ENCODE measurements at regions not wholly inside any gene's neighbourhood (a gene's known extent, or its start where the extent isn't known, plus 50 kb on each side); places are given as distances from the start of the nearest gene placed in this dataset.

DNA sequence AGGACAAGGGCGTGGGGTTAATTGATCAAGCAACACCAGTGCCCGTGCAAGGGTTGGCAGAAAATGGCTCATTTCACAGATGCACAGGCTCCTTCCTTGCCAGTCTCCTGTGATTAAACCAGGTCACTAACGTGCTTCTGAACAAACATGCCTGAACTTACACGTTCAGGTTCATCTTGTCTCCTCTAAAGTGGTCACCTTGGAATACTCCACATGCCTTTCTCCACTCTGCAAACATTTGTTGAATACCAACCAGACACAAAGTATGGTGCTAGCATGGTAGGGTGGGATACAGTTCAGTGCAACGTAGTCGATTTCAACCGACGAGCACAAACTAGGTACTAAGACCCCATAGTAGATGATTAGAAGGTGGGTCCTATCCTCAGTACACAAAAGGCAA, 72.6 kb upstream of the PTPRT start:
- TF ChIP-seq, protein P1, sequence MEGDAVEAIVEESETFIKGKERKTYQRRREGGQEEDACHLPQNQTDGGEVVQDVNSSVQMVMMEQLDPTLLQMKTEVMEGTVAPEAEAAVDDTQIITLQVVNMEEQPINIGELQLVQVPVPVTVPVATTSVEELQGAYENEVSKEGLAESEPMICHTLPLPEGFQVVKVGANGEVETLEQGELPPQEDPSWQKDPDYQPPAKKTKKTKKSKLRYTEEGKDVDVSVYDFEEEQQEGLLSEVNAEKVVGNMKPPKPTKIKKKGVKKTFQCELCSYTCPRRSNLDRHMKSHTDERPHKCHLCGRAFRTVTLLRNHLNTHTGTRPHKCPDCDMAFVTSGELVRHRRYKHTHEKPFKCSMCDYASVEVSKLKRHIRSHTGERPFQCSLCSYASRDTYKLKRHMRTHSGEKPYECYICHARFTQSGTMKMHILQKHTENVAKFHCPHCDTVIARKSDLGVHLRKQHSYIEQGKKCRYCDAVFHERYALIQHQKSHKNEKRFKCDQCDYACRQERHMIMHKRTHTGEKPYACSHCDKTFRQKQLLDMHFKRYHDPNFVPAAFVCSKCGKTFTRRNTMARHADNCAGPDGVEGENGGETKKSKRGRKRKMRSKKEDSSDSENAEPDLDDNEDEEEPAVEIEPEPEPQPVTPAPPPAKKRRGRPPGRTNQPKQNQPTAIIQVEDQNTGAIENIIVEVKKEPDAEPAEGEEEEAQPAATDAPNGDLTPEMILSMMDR (IDR thresholded peaks at IDR 0.05; ENCODE audit: low read depth, low read length), result no peak
- DNase-seq (ENCODE audit: low read depth in 2 of 2), result no peak

DNA sequence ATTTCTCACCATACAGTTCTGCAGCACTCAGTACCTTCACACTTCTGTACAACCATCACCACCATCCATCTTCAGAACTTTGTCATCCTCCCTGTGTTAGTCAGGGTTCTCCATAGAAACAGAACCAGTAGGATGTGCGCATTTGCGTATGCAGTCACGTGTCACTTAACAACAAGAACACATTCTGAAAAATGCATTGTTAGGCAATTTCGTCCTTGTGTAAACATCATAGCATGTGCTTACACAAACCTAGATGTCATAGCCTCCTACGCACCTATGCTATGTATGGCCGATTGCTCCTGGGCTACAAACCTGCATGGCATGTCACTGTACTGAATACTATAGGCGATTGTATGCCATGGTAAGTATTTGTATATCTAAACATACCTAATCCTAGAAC, 66.2 kb upstream of the PTPRT start:
- TF ChIP-seq, protein P1 (IDR thresholded peaks at IDR 0.05; ENCODE audit: low read depth, low read length), result no peak
- no peak for DNase-seq (ENCODE audit: low read depth in 2 of 2)

More for the DNA sequence above, 72.6 kb upstream of the PTPRT start:
- H3K4me3 ChIP-seq (replicated peaks in 1 of 2; ENCODE audit: low read depth in 2 of 2, low read length in 2 of 2), result no peak overlapping the region

DNA sequence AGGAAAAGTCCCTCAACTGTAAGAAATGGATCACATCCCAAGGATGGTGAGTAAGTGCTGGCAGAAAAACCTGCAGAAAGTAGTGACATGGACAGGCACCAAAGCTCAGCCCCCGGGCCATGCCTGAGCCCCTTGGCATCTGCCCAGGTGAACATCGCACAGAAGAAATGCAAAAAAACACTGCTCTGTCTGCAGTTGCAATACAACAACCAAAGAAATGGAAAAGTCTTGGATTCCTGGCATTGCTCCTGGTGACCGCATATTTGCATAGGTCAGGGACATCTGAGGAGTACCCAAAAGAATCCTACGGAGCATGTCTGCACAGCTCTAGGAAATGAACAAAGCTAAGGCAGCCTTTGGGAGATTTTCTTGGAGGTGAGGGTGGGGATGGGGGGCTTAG, 63.1 kb upstream of the PTPRT start:
- DNase-seq (ENCODE audit: low read depth in 2 of 2), result no peak
- TF ChIP-seq, protein P1 (IDR thresholded peaks at IDR 0.05; ENCODE audit: low read depth, low read length), result no peak
- no peak overlapping the region for H3K4me3 ChIP-seq (replicated peaks in 1 of 2; ENCODE audit: low read depth in 2 of 2, low read length in 2 of 2)

More for the DNA sequence above, 66.2 kb upstream of the PTPRT start:
- no peak overlapping the region for H3K4me3 ChIP-seq (replicated peaks in 1 of 2; ENCODE audit: low read depth in 2 of 2, low read length in 2 of 2)

DNA sequence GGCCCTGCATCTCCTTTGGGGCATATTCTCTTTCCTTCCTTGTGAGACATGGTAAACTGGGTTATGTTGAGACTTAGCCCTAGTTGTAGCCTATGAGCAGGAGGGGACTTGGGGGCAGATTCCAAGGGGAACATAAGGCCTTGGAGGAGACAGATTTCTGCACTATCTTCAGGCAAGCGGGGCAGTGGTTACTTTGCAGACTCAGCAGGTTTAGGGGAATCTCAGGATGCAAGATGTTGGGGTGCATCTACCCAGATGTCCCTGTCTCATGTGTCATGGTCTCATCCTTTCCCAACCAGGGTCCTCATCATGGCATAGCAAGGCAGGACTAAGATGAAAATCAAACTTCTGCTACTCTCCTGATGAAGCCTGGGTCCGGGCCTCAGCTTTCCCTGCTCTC, 58.6 kb upstream of the PTPRT start:
- DNase-seq (ENCODE audit: low read depth in 2 of 2), result no peak
- TF ChIP-seq, protein P1 (IDR thresholded peaks at IDR 0.05; ENCODE audit: low read depth, low read length), result no peak
- no peak overlapping the region for H3K4me3 ChIP-seq (replicated peaks in 1 of 2; ENCODE audit: low read depth in 2 of 2, low read length in 2 of 2)

DNA sequence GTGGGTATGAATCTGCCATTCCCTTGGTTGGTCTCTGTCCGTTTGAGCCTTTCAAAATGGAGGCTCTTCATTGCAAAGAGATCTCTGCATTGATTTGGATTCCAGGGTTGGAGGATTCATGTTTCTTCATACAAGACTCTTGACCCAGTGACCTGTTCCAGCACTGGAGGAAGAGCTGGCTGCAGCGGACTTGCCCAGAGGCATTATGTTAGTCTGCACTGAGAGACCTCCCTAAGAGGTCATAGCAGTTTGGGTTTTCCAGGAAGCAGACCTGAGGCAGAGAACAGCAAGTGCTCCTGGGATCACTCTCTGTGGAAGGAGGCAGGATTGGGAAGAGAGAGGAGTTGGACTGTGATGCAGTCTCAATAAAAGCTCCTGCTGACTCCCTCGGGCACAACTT, 57.7 kb upstream of the PTPRT start:
- no peak overlapping the region for H3K4me3 ChIP-seq (replicated peaks in 1 of 2; ENCODE audit: low read depth in 2 of 2, low read length in 2 of 2)
- TF ChIP-seq, protein P1 (IDR thresholded peaks at IDR 0.05; ENCODE audit: low read depth, low read length), result no peak
- no peak for DNase-seq (ENCODE audit: low read depth in 2 of 2)

DNA sequence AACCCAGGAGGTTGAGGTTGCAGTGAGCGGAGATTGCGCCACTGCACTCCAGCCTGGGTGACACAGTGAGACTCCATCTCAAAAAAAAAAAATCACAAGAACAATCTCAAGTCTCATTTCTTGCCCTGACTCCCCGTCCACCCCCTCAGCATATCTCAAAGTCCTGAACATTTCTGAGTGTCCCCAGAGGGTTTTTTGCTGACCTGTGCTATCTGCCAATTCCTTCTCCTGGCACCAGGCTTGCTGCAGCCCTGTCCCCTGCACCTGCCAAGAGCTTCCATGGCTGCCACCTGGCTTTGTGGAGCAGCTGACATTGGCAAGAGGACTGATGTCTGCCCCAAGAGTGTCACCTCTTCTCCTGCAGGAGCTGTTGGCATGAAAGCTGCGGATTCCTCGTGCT, 54.9 kb upstream of the PTPRT start:
- TF ChIP-seq, protein P1 (IDR thresholded peaks at IDR 0.05; ENCODE audit: low read depth, low read length), result no peak
- no peak overlapping the region for H3K4me3 ChIP-seq (replicated peaks in 1 of 2; ENCODE audit: low read depth in 2 of 2, low read length in 2 of 2)
- no peak for DNase-seq (ENCODE audit: low read depth in 2 of 2)

DNA sequence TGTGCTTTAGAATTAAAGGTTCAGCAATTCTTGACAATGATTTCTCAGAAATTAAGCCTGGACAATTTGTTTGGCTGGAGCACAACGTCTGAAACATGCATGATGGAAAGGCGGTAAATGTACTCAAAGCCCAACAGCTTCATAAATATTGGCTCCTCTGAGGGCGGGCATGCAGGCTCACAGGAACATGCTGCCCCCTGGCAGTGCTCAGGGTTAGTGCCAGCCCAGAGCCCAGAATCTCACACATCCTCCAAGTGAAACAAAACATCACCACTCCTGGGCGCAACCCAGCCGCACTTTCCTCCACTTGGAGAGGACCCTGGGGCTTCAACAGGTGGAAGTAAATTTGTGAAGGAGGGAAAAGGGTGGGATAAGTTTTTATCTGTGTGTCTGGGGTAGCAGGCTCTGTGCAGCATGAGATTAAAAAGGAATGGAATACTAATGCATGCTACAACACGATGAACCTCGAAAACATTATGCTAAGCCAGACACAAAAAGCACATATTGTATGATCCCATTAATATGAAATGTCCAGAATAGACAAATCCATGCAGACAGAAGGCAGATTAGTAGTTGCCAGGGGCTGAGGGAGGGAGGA, 54.1 kb upstream of the PTPRT start:
- DNase-seq (ENCODE audit: low read depth in 2 of 2), result peak in 1 of 2 donors; percentile 6
- TF ChIP-seq, protein P1 (IDR thresholded peaks at IDR 0.05; ENCODE audit: low read depth, low read length), result no peak
- no peak overlapping the region for H3K4me3 ChIP-seq (replicated peaks in 1 of 2; ENCODE audit: low read depth in 2 of 2, low read length in 2 of 2)
